Bronchial epithelial cell (primary cell): ENCODE measurements at regions not wholly inside any gene's neighbourhood (a gene's known extent, or its start where the extent isn't known, plus 50 kb on each side); places are given as distances from the start of the nearest gene placed in this dataset.

Source experiments
- DNase-seq: peaks from one replicate; pipeline ENCODE4 v3.0.0-alpha.2; 2010; ENCODE audit warnings: low read depth
- FAIRE-seq: peaks from 2 replicates; lab custom pipeline; 2011; peaks lifted over from hg19 to GRCh38; lab: Jason Lieb, UNC
- H3K27me3 ChIP-seq: 2 replicates; pipeline ENCODE4 v1.5.1; 2011; ENCODE audit warnings: low read length; ENCODE audit not compliant: control insufficient read depth, insufficient read depth
- H3K36me3 ChIP-seq: 2 replicates; pipeline ENCODE4 v1.5.1; 2011; ENCODE audit warnings: low read length; ENCODE audit not compliant: control insufficient read depth, insufficient read depth
- H3K4me3 ChIP-seq: 2 replicates; pipeline ENCODE4 v1.5.1; 2011; ENCODE audit warnings: mild to moderate bottlenecking, low read depth, low read length, control low read depth
- CTCF ChIP-seq: IDR thresholded peaks from 2 replicates; pipeline ENCODE4 v1.5.1; 2011; ENCODE audit warnings: mild to moderate bottlenecking, moderate library complexity, low read length, control low read depth, inconsistent platforms; ENCODE audit not compliant: insufficient read depth, severe bottlenecking

GRCh38 chr12:116647813-116648212, 88.6 kb downstream of the MAP1LC3B2 start:
- no peaks in the 10 kb centered on the region for H3K27me3 ChIP-seq
- DNase-seq (no peak), FAIRE-seq (no peak)
- H3K4me3 ChIP-seq, result no peak overlapping the region
- no peak for TF ChIP-seq CTCF
- no peaks in the 10 kb centered on the region for H3K36me3 ChIP-seq

GRCh38 chr12:116646901-116647300, 87.7 kb downstream of the MAP1LC3B2 start:
- H3K36me3 ChIP-seq, result no peaks in the 10 kb centered on the region
- TF ChIP-seq CTCF, result no peak
- no peak overlapping the region for H3K4me3 ChIP-seq
- FAIRE-seq (no peak), DNase-seq (no peak)
- no peaks in the 10 kb centered on the region for H3K27me3 ChIP-seq

GRCh38 chr12:116644806-116645205, 85.6 kb downstream of the MAP1LC3B2 start:
- FAIRE-seq (peak; percentile 13), DNase-seq (no peak)
- Histone ChIP-seq H3K4me3 (no peak overlapping the region), H3K27me3 (no peaks in the 10 kb centered on the region), H3K36me3 (no peaks in the 10 kb centered on the region)
- no peak for TF ChIP-seq CTCF

GRCh38 chr12:116642683-116643082, 83.5 kb downstream of the MAP1LC3B2 start:
- DNase-seq (no peak), FAIRE-seq (no peak)
- H3K36me3 ChIP-seq, result no peaks in the 10 kb centered on the region
- no peaks in the 10 kb centered on the region for H3K27me3 ChIP-seq
- no peak overlapping the region for H3K4me3 ChIP-seq
- no peak for TF ChIP-seq CTCF

GRCh38 chr12:116642106-116642505, 82.9 kb downstream of the MAP1LC3B2 start:
- Histone ChIP-seq H3K27me3 (no peaks in the 10 kb centered on the region), H3K36me3 (no peaks in the 10 kb centered on the region), H3K4me3 (no peak overlapping the region)
- FAIRE-seq (no peak), DNase-seq (no peak)
- no peak for TF ChIP-seq CTCF

- H3K36me3 ChIP-seq, result no peaks in the 10 kb centered on the region
- H3K4me3 ChIP-seq, result no peak overlapping the region
- no peak for DNase-seq
- no peak for TF ChIP-seq CTCF
- peak; percentile 95 for FAIRE-seq
- H3K27me3 ChIP-seq, result no peaks in the 10 kb centered on the region
These were observed 81.1 kb downstream of the MAP1LC3B2 start for GRCh38 chr12:116640281-116640680.
